ENCODE measurements at regions not wholly inside any gene's neighbourhood (a gene's known extent, or its start where the extent isn't known, plus 50 kb on each side); places are given as distances from the start of the nearest gene placed in this dataset.
A peak's percentile ranks its signal among the peaks of the same experiment; 100 is the strongest.

DNA sequence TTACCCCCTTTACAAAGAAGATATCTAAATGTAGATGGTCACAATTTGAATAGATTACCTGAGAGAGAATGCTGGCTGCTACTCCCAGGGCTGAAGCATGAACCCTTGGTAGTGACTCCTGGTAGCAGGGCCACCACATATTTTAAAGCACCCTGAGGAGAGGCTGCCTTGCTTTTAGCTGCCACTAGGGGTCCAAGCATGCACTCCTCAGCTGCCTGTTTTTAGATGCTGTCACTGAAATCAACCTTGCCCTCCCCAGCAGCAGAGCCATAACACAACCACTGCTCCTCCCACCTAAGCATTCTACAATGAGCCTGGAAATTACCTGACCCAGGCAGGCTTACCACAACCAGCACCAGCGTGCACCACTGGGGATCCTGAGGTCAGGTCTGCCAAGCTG, 850.9 kb downstream of the FAM133A start:
- TF ChIP-seq JUND (IDR thresholded peaks at IDR 0.05; ENCODE audit: low read length): no peak
- TF ChIP-seq, protein P1, sequence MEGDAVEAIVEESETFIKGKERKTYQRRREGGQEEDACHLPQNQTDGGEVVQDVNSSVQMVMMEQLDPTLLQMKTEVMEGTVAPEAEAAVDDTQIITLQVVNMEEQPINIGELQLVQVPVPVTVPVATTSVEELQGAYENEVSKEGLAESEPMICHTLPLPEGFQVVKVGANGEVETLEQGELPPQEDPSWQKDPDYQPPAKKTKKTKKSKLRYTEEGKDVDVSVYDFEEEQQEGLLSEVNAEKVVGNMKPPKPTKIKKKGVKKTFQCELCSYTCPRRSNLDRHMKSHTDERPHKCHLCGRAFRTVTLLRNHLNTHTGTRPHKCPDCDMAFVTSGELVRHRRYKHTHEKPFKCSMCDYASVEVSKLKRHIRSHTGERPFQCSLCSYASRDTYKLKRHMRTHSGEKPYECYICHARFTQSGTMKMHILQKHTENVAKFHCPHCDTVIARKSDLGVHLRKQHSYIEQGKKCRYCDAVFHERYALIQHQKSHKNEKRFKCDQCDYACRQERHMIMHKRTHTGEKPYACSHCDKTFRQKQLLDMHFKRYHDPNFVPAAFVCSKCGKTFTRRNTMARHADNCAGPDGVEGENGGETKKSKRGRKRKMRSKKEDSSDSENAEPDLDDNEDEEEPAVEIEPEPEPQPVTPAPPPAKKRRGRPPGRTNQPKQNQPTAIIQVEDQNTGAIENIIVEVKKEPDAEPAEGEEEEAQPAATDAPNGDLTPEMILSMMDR (IDR thresholded peaks at IDR 0.05; ENCODE audit: control extremely low read depth in 1 of 3, insufficient read depth in 1 of 3, low read depth in 1 of 3, low read length in 3 of 3): peak in 2 of 3 experiments; percentile 20 to 41; a peak in 2 of 4 replicates
- H3K23ac ChIP-seq (ENCODE audit: insufficient read length): no peak overlapping the region
- no peak overlapping the region for H4K8ac ChIP-seq (ENCODE audit: extremely low read depth, insufficient read depth, low read length)
- no peaks in the 10 kb centered on the region; a peak in 1 of 4 replicates for H3K9me3 ChIP-seq (ENCODE audit: insufficient read depth in 2 of 2, low read depth in 1 of 2, low read length in 1 of 2)
- no peak overlapping the region for H2BK12ac ChIP-seq (ENCODE audit: low read depth, low read length)
- H3K27ac ChIP-seq (ENCODE audit: low read depth, low read length): no peak overlapping the region
- no peaks in the 10 kb centered on the region for H3K79me2 ChIP-seq (ENCODE audit: control insufficient read depth in 1 of 2, insufficient read depth in 2 of 2, low read length in 2 of 2)
- H2BK15ac ChIP-seq (ENCODE audit: low read length): no peak overlapping the region
- H2BK120ac ChIP-seq (replicated peaks; ENCODE audit: low read depth, low read length): no peak overlapping the region
- H3K18ac ChIP-seq (ENCODE audit: extremely low read depth, low read length): no peak overlapping the region
- H3K27me3 ChIP-seq (replicated peaks in 1 of 4; ENCODE audit: control insufficient read depth in 3 of 4, extremely low read depth in 1 of 4, insufficient read depth in 3 of 4, low read length in 3 of 4): no peaks in the 10 kb centered on the region
- no peak overlapping the region for H3K4me2 ChIP-seq (ENCODE audit: insufficient read depth in 1 of 2, low read depth in 2 of 2, low read length in 2 of 2)
- WGBS, 2 experiments (ENCODE audit: extremely low coverage in 1 of 2, insufficient coverage in 1 of 2, insufficient read length in 1 of 2, insufficient replicate concordance in 2 of 2, low coverage in 1 of 2, low lambda C conversion rate in 2 of 2, missing lambda C conversion rate in 1 of 2): 62% methylated on average over 1 of the region's 1 CpG; no CpG with 5 or more reads in 1 of the 2 experiments
- no peak overlapping the region for H4K91ac ChIP-seq (replicated peaks; ENCODE audit: insufficient read length, low read length)
- POLR2A ChIA-PET (ENCODE audit: partially characterized antibody): no interaction called here
- no peaks in the 10 kb centered on the region for H3K23me2 ChIP-seq (ENCODE audit: low read depth, low read length)
- H2AFZ ChIP-seq (ENCODE audit: low read length): no peak overlapping the region
- H2AK5ac ChIP-seq (ENCODE audit: low read depth, low read length): no peak overlapping the region
- H3K9ac ChIP-seq (replicated peaks in 1 of 4; ENCODE audit: extremely low read depth in 1 of 4, low read depth in 3 of 4, low read length in 3 of 4): no peak overlapping the region
- no peak overlapping the region for H3K4me3 ChIP-seq (ENCODE audit: extremely low read depth in 1 of 4, insufficient read depth in 2 of 4, low read depth in 3 of 4, low read length in 4 of 4)
- no peaks in the 10 kb centered on the region for H3K4me1 ChIP-seq (replicated peaks in 1 of 4; ENCODE audit: control insufficient read depth in 3 of 4, insufficient read depth in 4 of 4, low read length in 3 of 4)
- no peak overlapping the region for H3K4ac ChIP-seq (replicated peaks; ENCODE audit: insufficient read length, low read depth, low read length)
- no peaks in the 10 kb centered on the region for H4K20me1 ChIP-seq (replicated peaks in 1 of 2; ENCODE audit: control insufficient read depth in 1 of 2, insufficient read depth in 2 of 2, low read length in 2 of 2)
- no peaks in the 10 kb centered on the region; a peak in 1 of 8 replicates for H3K36me3 ChIP-seq (ENCODE audit: control insufficient read depth in 2 of 4, insufficient read depth in 4 of 4, low read length in 3 of 4)
- H3K56ac ChIP-seq (replicated peaks; ENCODE audit: insufficient read length, low read depth, low read length): no peak overlapping the region
- no peak overlapping the region for H4K5ac ChIP-seq (ENCODE audit: insufficient read length, low read depth, low read length)
- no peak overlapping the region for H2BK20ac ChIP-seq (ENCODE audit: low read length)
- CTCF ChIA-PET (ENCODE audit: partially characterized antibody): no interaction called here
- no peak overlapping the region for H2BK5ac ChIP-seq (ENCODE audit: low read depth, low read length)
- no peaks in the 10 kb centered on the region for H3K79me1 ChIP-seq (ENCODE audit: low read depth, low read length)
- DNase-seq (ENCODE audit: low read depth in 1 of 2, low spot score in 2 of 2) (no peak), FAIRE-seq (no peak)
- H3K14ac ChIP-seq (ENCODE audit: insufficient read length): no peak overlapping the region

Data from H1 (cell line).